Myocyte (in vitro differentiated cells): ENCODE measurements at regions not wholly inside any gene's neighbourhood (a gene's known extent, or its start where the extent isn't known, plus 50 kb on each side); places are given as distances from the start of the nearest gene placed in this dataset.
A peak's percentile ranks its signal among the peaks of the same experiment; 100 is the strongest.
"Not testable (repeated sequence)": the region's sequence is repeated elsewhere in the genome, so short reads cannot be mapped to it uniquely, and the experiment has no call there.

ENCODE experiments used
- DNase-seq: peaks from one replicate; pipeline ENCODE4 v3.0.0-alpha.2; 2012; ENCODE audit warnings: low read depth

DNA sequence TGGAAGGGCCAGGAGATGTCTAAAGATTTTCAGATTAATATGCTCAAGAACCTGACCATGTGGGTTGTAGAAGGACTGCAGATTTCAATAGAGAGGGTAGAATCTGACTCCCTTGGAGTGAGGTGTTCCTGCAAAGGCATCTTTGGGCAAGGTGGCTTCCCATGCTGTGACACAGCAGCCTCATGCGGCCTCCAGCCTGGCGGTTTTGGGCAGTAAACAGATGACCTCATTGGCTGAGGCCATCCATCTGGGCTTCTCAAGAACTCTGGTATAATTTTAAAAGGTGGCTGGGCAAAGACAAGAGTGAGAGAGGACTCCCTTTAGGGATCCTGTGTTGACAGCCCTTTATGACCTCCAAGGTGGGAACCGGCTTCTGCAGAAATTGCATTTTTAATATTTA is 90.3 kb upstream of the ERCC6L2 start:
- no peak for DNase-seq

DNA sequence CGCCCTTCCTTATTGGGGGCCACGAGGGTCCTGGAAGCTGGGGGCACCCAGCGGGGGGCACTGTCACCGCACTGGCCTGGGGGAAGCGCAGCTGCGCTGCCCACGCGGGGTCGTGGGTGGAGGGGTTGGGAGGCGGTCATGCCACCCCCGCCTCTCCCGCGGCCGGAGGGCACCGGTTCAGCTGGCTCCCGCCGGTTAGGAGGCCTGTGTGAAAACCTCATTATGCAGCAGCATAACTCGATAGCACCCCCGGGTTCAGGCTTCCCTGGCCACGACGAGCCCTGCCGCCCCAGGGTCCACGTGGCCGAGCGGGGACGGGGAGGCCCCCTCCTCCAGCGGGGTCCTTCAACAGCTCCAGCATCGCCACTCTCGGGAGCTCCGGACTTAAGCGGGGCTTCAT is 91.2 kb upstream of the ERCC6L2 start:
- no peak for DNase-seq

DNA sequence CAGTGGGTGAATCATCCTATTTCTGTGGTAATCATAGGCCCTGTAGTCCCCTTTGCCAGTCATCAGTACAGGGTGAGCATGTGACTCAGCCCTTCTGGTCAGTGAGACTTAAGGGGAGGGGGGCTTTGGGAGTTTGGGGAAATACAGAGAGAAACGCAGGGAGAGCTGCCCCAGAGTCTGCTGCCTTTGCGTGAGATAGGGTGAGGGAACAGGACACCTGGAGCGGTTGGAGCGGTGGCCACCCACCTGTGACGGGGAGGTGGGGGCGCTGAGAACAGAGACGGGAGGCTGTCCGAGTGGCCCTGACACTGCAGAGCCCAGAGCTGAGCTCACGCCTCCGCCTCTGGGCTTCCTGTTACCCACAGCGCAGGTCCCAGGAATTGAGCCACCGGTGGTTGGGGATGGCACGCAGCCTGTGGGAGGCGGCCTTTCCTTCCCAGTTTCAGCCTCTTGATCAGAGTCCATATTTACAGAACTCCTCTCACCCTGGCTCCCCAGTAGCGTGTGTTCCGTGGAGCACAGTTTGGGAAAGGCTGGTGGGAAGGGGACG is 92.0 kb upstream of the ERCC6L2 start:
- DNase-seq: no peak

DNA sequence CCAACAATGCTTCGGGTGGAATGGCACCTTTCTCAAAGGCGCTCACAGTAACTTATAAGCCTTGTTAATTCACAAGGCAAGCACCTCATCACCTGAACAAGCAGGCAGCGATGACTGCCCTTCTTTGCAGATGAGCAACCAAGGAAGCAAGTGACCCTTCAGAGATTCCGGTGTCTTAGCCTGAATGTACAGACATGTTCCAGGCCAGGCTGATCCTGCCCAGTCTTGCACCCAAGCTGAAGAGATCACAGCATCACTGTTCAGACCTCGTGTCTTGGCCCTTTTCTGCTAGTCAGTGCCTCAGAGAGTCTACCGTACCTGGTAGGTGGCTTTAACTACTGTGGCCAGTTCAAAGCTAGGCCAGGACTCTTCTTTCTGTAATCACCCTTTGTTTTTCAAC is 94.7 kb upstream of the ERCC6L2 start:
- DNase-seq: no peak

DNA sequence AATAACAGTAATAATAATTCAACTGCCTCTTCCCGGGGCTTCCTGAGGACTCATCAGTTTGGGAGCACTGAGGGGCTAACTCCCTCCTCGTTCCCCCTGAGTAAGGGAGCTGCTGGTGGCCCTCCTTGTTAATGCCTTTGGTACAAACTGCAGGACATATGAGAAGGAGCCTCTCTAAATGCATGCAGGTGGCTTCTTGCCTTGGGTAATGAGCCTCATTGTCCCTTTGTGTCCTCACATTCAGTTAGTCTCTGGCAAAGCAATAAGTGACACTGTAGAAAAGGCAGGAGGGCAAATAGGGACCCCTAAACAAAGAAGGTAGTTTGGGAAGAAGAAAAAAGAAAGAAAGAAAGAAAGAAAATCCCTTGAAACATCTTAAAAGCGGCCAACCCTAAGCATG is 95.4 kb upstream of the ERCC6L2 start:
- DNase-seq: no peak

DNA sequence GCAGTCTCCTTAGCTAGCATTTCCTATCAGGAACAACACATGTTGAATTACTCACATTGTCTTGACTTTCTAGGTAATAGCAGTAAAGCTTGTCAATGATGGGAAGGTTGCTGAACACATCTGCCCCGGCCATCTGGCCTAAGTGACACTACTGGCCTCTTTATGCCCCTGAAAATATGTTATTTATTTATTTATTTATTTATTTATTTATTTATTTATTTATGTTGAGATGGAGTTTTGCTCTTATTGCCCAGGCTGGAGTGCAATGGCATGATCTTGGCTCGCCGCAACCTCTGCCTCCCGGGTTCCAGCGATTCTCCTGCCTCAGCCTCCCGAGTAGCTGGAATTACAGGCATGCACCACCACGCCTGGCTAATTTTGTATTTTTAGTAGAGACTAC is 95.9 kb upstream of the ERCC6L2 start:
- DNase-seq: not testable (repeated sequence)

DNA sequence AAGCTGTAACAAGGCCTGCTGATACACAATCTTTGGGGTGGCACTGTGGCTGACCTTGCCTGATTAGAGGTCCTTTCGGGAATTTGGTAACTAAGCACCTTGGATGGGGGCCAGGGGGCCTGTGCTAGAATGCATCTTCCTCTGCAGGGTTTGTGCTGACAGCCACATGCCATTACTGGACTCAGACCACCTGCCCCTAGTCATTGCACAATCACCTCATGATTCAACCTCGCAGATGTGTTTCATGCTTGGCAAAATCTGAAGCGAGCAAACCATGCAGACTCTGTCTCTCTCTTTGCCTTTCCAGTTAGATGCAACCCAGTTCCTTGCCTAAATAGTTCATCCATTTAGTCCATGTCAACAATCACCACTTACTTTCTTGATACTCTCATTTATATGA is 96.5 kb upstream of the ERCC6L2 start:
- peak; percentile 86 for DNase-seq

DNA sequence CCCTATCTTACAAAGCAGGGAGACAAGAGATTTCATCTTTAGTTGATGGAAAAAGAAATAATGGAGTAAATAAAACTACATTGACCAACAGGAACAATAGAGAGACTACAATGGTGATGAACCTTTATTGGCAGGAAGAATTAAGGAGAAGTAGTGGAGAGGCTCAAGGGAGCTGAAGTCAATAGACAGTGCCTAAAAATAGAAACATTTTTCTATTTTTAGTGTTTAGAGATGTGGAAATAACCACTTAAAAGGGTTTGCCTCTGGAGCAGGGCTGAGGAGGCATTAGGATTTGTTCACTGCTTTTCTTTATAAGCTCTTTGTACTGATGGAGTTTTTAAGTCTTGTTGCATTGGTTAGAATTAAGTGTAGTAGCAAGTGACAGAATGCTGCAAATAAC is 98.4 kb upstream of the ERCC6L2 start:
- DNase-seq: no peak

DNA sequence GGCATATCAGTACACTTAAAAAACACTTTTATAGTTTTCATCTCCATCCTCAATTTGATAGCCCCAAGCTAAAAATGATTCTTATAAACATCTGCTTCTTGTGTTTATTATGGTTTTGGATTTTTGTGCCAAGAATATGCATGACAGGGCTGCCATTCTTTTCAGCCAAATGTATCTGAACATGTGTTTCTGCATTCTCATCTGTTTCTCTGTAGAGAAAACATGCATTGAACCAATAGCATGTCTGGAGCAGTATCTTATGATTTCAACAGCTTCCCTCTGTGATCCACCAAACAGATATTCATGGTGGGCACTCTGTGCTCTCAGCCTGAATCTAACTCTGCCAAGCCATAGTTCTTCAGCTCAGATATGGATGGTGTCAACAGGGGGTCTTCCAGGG is 99.3 kb upstream of the ERCC6L2 start:
- DNase-seq: no peak

DNA sequence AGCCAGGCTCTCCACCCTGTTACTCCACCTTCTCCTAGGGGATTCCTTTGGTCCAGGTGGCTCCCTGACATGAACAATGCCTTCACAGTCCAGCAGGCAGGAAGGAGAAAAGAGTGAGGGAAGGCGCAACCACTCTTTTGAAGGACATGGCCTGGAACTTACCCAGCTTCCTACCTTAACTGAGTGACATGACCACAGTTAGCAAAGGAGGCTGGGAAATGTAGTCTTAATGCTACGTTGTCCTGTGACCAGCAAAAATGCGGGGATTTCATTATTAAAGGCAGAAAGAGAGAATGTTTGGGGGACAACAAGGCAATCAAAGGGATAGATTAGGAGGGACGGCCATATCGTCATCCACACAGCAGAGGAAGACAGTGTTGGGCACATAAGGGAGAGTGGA is 100.3 kb upstream of the ERCC6L2 start:
- DNase-seq: no peak

DNA sequence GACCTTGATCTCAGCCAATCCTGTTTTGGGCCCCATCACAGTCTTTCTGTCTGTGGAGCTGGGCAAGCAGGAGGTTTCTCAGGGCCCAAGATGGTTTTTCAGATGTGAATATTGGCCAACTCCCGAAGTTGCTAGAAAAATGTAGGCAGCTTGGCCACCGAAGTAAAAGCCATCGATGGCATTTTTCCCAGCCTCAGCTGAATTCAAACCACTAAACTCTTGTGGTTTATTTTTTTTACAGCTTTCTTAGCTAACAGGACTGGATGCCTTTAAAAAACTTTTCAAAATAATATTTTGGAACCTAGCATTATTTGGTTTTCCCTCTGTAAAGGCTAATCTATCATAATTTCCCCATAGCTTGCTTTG is 102.5 kb upstream of the ERCC6L2 start:
- peak; percentile 67 for DNase-seq

DNA sequence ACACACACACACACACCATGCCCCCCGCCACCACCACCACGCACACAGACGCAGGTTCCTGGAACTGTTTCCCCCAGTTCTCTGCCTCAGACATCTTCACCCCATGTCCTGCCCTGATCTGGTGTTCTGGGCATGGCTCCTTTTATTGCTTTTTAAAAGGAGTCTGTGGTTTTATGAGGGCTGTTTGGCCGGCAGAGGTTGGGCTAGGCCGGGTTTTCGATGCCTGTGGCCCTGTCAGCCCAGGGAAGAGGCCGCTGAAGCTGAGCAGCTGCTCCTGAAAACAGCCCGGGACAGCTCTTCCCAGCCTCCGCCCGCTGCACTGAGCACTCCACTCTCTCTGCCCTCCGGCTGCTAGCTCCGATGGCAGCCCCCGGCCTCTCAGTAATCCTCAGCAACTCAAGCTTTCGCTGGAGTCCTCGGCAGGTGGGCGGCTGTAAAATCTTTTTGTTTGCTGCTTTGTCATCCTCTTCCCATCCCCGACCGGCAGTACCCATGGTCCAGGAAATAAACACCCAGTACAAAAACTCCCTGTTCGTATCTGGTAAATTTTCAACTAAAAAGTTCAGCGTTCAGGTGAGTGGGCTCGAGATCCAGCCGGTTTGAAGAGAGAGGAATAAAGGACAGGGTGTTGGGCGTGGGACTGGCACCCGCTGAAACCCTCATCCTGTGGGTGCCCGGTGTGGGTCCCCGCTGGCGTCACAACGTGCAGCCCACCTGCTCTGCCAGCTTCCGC is 103.0 kb upstream of the ERCC6L2 start:
- peak; percentile 88 for DNase-seq

DNA sequence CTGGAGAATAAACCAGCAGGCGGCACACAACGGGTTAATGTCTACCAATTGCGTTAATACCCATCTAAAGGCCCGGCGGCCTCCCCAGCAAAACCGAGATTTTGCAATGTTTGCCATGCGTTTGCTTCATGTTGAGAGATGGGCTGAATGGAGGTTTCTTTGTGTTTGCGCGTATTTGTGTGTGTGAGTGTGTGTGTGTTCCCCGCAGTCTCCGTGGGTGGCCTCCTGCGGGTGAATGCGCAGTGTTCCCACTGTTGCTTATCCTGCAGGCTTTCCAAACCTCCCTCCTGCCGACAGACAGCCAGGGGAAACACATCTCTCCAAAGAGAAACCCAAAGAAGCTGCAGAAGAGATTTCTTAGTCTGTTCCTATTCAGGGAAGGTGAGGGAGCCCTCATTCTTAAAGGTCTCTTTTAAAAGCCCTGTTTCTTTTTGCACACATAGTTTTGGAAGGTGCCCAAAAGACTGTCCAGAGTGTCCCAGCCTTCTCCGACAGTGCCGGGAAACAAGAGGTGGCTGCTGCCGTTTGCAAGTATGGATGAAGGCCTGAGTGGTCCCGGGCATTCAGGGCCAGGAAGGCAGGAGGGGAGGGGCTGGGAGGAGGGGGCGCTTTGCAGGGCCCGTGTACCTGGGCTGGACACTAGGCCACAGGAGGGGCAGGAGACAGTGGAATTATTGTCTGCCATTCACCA is 103.8 kb upstream of the ERCC6L2 start:
- DNase-seq: no peak

DNA sequence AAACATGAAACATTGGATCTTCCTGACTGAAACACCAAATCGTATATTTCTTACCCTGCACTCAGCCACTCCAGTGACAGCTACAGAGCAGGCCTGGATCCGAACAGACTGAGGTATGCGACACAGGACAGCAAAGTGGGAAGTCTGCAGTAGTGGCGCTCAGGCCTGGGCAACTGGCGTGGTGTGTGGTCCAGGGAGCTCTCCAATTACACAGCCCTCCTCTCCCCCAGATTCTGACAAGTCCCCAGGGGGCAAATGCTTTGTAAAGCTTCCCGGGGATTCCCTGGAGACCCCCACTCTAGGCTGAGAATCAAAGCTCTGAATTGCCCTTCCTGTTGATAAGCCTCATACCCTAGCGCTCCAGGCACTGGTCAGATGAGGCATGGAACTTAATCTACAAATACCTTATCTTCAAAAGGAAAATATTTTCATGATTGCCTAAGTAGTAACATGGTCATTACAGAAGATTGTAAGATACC is 104.8 kb upstream of the ERCC6L2 start:
- no peak for DNase-seq

DNA sequence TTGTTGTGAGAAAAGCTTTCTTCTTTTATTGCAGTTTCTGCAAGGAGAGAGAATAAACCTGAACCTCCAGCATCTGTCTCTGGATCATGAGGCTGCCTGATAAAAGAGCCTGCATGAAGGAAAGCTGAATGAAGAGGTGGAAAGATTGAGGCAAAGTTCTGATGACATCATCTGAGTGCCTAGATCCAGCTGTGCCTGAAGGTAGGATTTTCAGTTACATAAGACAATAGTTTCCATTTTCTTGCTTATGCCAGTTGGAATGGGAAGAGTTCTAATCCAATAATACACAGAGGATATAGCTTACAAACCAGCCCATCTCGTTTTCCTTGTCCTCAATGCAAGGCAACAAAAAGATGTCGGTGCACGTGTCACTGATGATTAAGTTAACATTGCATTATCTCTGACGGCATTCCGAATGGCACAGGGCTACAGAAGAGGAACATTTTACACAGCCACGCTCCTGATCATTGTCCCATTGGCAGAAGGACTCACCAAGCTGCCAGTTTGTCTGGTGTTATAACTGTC is 105.5 kb upstream of the ERCC6L2 start:
- no peak for DNase-seq

DNA sequence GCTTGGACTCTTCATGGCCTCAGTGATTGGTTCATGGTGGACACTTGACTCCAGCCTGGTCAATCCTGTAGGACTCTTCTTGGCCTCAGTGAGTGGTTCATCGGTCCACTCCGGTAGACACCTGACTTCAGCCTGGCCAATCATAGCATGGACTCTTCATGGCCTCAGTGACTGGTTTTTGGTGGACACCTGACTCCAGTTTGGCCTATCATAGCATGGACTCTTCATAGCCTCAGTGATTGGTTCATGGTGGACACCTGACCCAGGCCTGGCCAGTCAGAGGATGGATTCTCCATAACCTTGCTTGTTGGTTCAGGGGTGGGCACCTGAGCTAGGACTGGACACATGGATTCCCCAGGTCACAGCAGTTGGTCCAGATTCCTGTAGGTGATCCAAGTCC is 106.0 kb upstream of the ERCC6L2 start:
- no peak for DNase-seq

DNA sequence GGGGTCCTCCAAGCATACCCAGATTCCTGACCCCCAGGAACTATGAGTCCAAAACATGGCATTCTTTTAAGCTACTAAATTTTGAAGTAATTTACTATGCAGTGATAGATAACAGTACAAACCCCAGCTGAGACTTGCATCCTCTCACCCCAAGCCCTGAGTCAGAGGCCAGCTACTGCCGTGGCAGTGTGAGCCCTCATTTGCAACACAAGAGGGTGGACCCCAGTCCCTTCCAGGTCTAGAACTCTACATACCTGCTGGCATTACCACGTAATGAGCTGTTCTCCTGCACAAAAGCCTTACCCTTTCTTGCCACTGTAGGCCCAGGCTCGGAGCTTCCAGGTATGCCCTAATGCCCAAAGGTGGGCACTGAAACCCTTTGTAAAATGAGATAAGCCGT is 108.6 kb upstream of the ERCC6L2 start:
- DNase-seq: no peak

DNA sequence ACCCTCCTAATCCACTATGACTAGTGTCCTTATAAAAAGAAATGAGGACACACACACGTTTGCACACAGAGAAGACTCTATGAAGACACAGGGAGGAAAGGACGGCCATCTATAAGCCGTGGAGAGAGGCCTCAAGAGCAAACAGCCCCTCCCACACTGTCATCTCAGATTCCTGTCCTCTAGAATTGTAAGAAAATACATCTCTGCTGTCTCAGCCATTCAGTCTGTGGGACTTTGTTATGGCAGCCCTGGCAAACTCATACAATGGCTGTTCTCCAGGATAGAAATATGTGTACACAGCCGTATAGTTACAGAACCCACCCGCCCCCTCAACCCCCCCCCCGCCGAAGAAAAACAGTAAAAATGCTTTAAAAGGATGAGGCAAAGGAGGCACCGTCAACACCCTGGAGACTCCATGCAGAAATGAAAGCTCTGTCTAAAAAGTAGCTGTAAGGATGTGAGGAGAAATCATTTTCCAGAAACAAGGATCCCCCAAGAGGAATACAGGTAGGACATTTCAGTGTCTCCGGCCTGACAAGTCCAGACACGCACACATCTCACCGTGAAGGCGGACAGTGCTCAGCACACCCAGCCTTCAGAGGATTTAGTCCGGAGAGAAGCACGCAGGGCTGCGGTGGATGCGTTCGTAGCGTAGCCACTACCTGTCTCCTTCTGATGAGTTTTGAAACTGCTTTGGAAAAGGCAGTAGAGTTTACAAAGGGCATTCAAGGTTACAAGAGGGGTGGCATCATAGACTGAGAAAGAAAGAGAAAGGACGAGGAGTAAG is 110.8 kb upstream of the ERCC6L2 start:
- DNase-seq: no peak

DNA sequence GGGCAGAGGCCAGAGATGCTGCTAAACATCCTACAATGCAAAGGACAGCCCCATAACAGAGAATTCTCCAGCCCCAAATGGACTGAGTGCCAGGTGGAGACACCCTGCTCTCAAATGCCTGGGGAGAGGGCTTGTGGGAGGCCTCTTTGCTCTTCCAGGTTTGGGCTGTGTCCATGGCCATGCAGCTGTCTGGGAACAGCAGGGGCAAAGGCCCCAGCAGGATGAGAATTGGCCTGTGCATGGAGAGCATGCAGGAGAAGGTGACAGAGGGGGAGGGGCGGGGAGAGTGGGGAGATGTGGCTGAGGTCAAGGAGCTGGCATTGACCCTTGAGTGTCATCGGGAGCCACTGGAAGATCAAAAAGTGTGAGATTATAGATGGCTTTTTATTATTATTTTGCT is 111.5 kb upstream of the ERCC6L2 start:
- DNase-seq: no peak

DNA sequence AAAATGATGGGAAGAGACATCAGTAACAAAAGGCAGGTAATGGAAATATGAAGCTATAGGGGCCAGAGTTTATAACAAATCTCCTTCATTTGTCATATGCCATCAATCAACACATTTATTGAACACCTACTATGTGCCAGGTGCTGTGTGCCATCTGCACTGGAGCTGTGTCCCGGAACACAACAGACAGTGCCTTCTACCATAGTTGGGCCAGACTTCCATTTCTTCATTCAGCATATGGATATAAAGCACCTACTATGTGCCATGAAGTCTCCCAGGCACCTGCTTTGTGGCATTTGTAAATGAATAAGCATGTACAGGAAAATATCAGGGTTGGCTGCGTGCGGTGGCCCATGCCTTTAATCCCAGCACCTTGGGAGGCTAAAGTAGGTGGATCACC is 112.5 kb upstream of the ERCC6L2 start:
- DNase-seq: no peak

DNA sequence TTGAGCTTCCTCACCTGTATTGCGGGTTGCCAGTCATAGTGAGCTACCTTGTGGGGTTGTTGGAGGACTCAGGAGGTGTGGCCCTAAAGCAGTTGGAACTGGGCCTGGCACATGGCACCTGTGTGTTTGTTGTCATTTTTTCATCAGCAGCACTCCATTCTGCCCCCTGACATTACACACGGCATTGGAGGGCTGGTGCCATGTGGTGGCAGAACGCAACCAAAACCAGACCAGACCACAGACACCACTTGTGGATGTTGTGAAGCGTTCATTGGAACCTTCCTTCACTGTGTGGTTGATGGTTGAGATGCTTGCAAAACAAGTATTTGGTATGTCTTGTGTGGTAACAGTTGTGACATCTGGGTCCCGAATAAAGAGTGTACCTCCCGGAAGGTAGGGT is 113.2 kb upstream of the ERCC6L2 start:
- no peak for DNase-seq

DNA sequence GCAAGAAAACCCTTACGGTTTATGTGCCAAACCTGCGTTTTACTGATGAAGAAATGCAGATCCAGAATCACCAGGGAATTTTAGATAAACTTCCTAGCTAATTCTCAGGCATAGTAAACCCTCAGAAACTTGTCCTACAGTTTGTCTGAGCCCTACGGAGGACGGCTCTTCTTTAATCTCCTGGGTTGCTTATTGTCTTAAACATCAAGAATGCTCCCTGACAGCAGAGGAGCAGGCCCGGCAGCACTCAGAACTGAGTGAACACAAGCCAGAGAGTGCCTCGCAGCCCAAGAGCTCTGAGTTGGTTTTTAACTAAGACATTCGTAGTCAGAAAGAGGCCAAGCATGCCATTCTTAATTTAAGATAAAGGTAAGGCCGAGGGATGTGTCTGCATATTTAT is 114.7 kb upstream of the ERCC6L2 start:
- DNase-seq: no peak
